Dermis blood vessel endothelial cell (primary cell): ENCODE measurements at regions not wholly inside any gene's neighbourhood (a gene's known extent, or its start where the extent isn't known, plus 50 kb on each side); places are given as distances from the start of the nearest gene placed in this dataset.
"Not testable (repeated sequence)": the region's sequence is repeated elsewhere in the genome, so short reads cannot be mapped to it uniquely, and the experiment has no call there.

Experiments used
- DNase-seq: peaks from one replicate; pipeline ENCODE4 v3.0.0; 2010

DNA sequence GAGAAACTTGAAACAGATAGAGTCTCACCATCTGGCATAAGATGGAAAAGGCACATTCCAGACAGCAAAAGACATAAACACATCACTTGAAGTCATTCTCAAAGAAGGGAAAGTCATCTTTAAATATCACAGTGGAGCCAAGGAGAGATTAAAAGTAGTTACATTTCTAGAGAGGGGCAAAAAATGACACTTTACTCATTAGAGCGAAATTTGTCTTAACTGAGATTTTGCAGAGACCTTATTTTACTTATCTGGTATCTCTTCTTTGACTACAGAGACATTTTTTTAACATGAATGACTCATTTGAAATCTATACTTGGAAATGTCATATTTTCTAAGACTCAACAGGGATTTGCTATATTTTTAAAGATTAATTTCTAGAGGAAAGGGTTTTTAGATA is 339.0 kb upstream of the KIF2B start:
- no peak for DNase-seq

DNA sequence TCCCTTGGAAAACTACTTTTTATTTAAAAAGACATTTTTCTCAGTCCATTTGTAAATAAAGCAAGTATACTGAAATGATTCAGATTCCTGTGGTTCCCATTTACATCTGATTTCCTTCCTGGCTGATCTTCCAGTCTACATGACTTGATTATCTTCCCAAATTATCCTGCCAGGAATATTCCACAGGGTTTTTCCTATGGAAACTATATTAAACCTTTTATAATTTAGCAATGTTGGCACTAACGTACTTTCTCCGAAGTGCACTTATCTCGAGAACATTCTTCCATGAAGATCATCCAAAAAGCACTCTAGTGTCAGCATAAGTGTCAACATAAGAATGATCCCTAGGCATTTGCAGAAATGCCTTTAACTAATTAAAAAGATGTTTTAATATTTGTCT is 347.7 kb upstream of the KIF2B start:
- peak; percentile 13 for DNase-seq

DNA sequence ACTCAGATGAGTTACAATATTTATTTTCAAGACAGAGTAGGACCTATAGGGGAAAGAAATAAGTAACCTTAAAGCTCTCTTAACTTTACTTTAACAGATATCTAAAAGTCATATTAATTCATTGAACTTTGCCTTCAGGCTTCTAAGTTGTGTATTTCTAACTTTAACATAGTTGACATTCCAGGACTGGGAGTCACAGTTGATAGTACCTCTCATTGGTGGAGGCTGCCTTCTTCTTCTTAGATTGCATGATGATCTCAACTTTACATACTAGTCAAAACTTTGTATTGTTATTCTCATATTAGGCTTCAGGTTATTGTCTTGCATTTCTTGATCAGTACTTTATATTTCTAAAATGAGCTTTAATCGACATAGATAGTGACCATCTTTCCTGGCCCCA is 350.1 kb upstream of the KIF2B start:
- DNase-seq: peak; percentile 47

DNA sequence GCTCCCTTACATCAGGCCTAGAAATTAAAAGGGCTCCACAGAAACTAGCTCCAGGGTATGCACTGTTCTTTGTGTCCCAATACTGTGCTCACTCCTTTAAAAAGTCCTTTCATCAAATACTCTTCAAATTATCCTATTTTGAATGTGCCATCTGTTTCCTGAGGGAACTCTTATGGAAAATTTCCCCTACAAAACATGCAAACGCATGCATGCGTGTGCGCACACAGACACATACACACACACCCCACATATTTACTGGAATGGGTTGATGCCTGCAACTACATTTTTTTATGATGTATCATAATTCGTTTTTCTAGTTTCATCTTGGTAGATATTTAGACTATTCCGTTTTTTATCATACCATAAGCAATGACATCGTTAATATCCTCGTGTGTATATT is 351.2 kb upstream of the KIF2B start:
- no peak for DNase-seq

DNA sequence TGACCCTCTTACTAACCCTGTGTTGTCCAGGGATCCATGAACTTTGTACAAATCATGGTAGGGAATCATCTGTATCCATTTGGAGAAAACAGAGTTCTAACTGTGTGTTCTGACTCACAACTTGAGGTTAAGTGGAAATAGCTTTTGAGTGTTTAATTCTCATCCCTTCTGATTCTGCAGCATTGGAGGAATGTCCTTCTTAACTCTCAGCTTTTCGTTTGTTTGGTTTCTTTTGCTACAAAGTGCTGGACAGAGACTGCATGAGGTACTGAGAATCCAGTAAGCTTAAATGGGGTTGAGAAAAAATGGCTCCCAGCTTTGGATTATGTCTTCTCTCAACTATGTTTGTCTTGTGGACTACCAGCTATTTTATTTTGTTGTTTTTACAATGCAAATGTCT is 352.1 kb upstream of the KIF2B start:
- DNase-seq: no peak

DNA sequence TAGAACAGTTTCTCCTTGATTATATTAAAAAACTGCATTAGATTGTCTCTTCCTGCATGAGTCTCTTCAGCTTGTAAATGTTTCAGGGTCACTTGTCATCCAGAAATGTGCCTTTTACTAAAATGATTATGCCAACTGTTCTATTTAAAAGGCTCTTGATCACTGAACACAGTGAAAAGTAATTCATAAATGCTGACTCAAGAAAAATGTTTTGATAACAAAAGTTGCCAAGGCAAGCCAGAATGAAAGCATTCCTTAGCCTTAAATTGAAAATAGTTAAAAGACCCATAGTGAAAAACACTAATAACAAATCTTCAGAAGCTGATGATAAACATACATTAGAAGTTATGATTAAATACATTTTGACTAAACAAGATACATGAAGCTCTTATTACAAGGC is 356.0 kb upstream of the KIF2B start:
- DNase-seq: no peak

DNA sequence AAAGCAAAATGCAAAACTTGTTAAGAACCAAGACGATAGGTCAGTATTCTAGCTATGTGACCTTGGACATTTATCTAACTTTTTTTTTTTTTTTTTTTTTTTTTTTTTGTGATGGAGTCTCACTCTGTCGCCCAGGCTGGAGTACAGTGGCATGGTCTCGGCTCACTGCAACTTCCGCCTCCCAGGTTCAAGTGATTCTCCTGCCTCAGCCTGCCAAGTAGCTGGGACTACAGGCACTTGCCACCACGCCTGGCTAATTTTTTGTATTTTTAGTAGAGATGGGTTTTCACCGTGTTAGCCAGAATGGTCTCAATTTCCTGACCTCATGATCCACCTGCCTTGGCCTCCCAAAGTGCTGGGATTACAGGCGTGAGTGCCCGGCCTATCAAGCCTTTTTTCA is 358.3 kb upstream of the KIF2B start:
- DNase-seq: not testable (repeated sequence)

DNA sequence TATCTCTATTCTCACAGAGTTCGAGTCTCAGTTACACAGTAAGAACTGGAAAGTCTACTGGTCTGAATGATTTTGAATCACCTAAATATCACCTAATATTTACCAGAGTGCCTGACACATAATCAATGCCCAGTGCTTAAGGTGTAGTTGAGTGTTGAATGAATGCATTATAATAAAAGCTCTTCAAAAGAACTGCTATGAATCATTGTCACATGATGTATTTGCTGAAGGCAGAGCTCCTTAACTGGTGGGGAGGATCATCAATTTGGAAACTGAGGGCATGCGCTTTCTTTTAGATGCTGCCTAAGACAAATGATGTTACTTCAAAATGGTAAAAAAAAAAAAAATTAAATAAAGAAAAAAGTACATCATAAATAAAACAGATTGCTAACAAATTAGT is 359.4 kb upstream of the KIF2B start:
- peak; percentile 1 for DNase-seq

DNA sequence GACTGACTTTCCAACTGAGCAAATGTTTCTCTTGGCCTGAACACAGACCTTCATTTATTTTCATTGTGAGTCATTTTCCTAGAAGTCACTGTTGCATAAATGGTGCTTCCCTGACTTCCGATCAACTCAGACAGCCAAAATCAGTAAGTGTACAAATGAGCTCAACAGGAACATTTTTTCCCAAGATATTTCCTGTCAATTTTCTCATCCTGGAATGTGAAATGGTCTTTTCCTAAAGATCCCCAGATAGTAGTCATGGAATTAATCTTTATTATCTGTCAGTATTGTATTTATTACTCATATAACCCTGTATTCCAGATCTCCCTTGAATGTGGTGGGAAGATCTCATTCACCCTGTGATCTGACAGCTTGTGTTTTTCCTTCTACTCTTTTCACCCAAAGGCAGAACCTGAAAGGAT is 360.3 kb upstream of the KIF2B start:
- DNase-seq: peak; percentile 82

DNA sequence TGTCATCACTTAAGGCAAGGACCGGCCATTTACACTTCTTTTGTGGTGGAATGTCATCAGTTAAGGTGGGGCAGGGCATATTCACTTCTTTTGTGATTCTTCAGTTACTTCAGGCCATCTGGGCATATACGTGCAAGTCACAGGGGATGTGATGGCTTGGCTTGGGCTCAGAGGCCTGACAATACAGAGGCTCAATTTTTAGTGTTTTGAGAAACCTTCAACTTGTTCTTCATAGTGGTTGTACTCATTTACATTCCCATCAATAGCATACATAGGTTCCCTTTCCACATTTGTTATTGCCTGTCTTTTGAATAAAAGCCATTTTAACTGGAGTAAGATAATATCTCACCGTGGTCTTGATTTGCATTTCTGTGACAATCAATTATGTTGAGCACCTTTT is 366.8 kb upstream of the KIF2B start:
- DNase-seq: not testable (repeated sequence)

DNA sequence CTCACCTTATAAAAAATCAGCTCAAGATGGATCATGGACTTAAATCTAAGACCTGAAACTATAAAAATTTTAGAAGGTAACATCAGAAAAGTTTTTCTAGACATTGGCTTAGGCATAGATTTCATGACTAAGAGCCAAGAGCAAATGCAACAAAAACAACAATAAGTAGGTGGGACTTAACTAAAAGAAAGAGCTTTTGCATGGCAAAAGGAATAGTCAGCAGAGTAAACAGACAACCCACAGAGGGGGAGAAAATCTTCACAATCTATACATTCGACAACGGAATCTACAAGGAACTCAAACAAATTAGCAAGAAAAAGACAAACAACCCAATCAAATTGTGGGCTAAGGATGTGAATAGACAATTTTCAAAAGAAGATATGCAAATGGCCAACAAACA is 368.4 kb upstream of the KIF2B start:
- DNase-seq: no peak

DNA sequence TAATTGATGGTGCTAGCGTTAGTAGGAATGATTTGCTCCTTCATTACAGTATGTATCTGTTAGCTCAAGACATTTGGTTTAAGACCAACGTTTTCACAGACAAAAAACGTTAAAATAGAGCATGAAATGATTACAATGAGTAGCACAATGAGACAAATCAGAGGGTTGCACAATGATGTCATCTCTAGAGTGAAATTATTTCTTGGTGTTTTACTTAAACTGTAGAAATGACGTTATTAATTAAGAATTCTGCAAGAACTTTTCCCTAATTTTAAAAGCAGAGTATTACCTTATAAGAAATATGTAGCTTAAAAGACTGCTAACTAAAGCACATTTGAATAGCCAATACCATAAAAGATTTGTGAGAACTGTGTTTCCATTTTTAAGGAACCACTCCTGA is 373.4 kb upstream of the KIF2B start:
- no peak for DNase-seq

DNA sequence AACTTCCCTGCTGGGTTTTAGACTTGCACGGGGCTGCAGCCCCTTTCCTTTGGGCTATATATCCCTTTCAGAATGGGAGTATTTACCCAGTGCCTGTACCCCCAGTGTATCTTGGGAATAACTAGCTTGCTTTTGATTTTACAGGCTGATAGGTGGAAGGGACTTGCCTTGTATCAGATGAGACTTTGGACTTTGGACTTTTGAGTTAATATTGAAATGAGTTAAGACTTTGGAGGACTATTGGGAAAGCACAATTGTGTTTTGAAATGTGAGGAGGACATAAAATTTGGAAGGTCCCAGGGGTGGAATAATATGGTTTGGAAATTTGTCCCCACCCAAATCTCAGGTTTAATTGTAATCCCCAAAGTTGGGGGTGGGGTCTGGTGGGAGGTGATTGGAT is 393.8 kb upstream of the KIF2B start:
- DNase-seq: no peak

DNA sequence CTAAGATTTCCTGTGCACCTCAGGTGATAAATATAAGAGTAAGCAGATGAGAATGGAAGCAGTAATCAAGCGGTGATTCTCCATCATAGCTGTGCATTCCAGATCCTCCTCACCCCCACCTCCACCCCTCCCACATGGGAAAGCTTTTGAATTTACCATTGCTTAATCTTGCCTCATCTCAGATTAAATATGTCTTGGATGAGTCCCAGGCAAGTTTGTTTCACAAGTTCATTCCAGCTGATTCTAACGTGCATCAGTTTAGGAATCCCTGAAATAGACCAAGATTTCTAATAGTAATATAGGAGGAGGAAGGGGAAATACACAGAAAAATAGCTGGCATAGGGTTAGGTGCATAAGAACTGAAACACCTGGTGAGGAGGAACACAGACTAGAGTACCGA is 396.2 kb upstream of the KIF2B start:
- no peak for DNase-seq

DNA sequence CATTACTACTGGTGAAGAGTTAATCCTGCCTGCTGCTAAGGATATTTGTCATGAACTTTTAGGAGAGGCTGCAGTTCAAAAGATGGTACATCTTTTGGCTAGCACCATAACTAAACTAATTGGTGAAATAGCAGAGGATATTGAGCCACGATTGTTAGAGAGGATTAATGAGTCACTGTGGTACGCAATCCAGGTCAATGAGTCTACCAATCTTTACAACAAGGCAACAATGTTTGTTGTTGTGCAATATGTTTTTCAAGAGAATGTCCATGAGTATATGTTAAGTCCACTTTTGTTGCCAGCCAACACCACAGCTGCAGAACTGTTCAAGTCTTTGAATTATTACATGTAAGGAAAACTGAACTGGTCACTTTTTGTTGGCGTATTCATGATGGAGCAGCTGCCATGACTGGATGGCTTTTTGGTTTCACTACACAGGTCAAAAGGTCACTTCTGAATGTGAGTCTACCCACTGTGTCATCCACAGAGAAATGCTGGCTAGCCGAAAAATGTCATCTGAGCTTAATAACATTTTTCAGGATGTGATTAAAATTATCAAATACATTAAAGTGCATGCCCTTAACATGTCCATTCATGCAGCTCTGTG is 402.6 kb upstream of the KIF2B start:
- DNase-seq: no peak

DNA sequence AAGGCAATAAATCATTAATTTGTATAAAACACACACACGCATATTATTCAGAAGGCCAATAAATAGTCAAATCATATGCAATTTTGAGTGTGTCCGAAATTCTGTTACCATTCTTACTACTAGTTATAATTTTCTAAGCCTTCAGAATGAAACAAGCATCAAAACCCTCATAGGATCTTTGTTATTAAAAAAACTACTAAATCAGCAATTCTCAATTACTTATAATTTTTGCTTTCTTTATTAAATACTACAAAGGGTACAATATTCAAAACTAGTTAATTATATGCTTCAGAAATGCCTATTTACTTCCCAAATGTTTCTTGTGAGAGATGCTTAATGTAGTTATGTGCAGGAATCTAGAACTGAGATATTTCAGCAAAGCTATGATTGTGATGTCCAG is 413.1 kb upstream of the KIF2B start:
- no peak for DNase-seq

DNA sequence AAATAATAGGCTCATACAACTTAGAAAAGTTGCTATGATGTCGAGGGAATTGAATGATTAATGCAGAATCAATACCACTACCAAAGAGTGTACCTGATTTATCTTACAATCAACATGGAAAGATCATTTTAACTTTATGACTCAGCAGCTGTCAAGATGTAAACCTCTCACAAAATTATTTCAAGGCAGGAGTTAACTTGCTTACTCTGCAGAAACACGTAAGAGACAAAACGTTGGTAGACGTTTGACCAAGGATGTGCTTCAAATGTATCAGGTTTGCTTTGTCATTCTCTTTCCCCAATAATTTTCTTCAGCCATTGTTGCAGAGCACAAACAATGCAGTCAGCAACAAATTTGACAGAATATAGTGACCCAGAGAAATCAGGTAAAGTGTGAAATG is 415.8 kb upstream of the KIF2B start:
- no peak for DNase-seq

DNA sequence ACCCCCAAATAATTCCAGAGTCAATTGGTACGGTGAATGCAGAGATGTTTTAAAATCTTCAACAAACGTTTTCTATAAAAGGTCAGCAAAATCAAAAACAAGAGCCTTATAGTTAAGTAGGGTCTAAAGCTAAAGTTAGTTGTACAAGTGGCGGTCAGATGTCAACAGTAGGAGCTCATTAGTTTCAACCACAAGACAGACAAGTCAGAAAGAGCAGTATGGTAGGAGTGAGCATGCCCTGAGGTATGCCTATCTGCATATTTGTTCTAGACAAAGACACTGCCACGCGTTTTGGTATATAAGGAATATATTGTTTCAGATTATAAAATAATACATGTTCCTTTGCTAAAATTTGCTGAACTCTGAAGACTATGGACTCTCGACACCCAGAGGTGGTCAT is 431.5 kb upstream of the KIF2B start:
- DNase-seq: no peak

DNA sequence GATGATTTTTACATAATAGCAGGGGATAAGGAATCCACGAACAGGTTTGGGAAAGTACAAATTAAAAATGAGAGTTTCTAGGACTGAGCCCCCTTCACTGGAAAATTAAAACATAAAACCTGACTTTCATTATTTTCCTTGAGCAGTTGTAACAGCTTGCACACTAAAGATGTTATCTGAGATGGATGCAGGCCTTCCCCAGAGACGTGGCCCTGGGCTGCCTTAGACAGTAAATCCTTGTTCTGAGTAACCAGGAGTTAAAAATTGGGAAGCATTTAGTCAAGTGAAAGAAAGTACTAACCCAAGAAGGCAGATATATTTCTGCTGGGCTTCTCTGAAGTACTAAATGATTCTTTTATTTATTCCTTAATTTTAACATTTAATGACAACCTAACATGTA is 432.2 kb upstream of the KIF2B start:
- no peak for DNase-seq

DNA sequence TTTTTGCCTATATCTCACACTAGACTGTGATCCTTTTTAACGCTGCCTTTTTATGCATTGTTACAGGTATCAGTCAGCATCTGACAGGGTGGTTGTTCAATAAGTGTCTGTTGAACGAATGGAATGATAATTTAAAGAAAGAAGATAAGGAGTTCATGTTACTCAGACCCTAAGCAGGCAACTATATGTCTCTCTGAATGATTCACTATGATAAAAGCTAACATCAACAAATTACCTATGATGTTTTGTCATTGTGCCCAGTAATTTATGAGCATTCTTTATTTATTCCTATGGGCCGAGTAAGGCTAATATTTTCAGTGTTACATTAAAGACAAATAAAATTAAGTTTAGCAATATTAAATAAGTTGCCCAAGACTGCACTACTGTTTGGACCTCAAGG is 435.0 kb upstream of the KIF2B start:
- DNase-seq: no peak

DNA sequence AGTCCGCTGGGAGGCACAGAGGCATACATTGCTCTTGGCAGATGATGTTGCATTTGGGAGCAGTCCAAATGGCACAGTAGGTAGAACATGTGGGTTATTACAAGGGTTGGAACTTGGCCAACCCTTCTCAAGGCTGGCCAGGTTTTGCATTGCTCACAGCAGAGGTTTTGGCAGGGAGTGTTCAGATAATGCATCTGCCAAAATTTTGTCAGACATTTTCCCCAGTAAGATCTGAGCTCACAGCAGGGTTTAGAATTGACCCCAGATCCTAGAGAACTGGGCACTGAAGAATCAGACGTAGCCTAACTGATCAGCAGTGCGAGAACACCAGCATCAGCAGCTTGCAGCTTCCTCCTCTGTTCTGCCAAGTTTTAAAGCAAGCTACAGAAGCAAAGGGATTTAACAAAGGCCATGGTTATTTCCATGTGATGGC is 468.8 kb upstream of the KIF2B start:
- no peak for DNase-seq

DNA sequence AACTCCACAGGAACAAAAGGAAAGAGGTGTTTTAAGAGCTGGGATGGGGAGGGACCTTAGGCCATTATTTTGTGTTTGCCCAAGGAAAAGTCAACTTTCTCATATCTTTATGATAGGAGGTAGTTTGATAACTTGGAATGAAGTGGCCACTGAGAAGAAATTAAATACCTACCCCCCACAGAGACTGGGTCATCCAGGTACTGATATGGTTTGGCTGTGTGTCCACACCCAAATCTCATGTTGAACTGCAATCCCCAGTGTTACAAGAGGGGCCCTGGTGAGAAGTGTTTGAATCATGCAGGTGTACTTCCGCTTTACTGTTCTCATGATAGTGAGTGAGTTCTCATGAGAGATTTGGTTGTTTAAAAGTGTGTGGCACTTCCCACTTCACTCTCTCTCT is 477.9 kb upstream of the KIF2B start:
- DNase-seq: no peak

DNA sequence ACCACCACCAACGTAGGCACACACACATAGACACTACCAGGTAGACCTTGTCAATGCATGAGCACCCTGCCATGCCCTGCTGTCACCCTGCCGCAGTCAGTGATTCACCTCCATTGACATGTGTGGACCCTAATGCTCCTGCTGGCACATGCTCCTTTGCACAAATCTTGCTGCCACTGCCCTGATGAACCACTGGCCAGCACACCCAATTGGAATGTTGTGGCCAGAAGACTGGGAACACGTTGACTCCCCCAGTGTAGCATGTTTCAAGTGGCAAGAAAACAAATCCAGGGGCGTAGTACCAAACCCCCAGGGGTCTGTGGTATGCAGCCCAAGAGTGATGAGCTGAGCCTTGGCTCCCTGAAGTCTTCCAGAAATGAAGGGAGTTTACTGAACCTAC is 486.4 kb upstream of the KIF2B start:
- DNase-seq: no peak

DNA sequence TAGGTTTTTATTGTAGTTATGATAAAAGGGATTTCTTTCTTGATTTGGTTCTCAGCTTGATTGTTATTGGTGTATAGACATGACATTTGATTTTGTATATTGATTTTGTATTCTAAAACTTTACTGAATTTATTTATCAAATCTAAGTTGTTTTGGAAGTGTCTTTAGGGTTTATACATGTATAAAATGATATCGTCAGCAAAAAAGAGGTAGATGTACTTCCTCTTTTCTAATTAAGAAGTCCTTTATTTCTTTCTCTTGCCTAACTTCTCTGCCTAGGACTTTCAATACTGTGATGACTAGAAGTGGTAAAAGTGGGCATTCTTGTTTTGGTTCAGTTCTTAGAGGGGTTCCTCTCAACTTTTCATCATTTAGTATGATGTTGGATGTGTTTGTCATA is 487.3 kb upstream of the KIF2B start:
- DNase-seq: no peak

DNA sequence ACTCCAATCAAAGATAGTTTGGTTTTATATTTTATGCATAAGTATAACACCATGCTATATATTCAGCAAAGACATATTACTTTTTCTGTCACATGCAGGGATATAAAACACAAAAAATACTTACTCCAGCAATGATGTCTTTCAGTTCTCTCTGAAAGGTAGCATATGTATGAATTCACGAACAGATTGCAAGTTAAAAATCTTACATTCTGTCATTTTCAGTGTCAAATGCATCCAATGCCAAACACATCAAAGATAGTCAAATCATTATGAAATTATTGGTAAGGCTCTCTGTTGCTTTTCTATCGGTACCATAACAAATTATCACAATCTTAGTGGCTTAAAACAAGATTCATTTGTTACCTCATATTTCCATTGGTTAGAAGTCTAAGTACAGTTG is 492.0 kb upstream of the KIF2B start:
- no peak for DNase-seq

DNA sequence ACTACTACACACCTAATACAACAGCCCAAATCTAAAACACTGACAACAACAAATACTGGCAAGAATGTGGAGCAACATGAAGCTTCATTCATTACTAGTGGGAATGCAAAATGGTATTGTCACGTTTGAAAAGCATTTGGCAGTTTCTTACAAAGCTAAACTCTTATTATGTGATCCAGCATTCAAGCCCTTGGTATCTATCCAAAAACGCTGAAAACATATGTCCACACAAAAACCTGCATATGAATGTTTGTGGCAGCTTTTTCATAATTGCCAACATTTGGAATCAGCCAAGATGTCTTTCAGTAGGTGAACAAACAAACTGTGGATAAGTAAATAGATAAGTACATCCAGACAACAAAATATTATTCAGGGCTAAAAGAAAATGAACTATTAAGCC is 501.1 kb upstream of the KIF2B start:
- DNase-seq: no peak
